ENCODE measurements at regions not wholly inside any gene's neighbourhood (a gene's known extent, or its start where the extent isn't known, plus 50 kb on each side); places are given as distances from the start of the nearest gene placed in this dataset.

DNA sequence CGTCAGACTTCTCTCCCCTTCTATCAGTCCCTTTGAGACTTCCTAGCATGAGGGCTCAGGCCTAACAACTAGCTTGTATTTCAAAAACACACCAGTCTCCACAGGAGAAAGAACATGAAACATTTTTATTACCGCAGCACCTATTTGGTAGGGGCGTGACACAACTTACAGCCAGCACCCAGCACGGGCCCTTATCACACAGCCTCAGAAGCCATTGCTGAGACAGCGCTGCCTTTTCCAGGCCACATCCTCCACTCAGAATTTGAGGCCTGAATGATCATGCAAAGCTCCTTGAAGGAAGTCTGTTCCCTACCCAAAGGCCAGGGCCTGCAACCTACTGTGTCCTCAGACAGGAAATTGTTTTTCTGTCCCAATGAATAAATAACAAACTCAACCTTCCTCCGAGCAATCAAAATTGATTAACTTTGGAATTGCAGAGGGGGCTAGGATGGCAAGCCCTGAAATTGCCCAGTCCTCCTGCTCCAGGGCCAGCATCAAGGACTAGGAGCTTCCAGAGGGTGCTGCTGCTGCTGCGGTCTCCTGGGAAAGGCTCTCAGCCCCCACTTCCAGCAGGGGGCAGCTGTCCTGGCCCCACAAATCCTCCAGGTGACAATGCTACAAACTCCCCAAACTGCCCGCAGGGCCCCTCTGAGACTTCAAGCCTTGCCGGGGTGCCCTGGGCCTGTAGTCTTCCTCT is 94.3 kb upstream of the GALNT2 start:
- no peak for DNase-seq (ENCODE audit: low spot score in 2 of 2, unreplicated experiment in 2 of 2)
- peaks cover 7% of the 10 kb centered on the region for H3K4me1 Mint-ChIP-seq
- H3K27me3 Mint-ChIP-seq (ENCODE audit: low read depth), result peaks cover 5% of the 10 kb centered on the region
- no peaks in the 10 kb centered on the region for H3K36me3 Mint-ChIP-seq
- no peak for TF ChIP-seq CTCF (IDR thresholded peaks at IDR 0.05; ENCODE audit: unreplicated experiment)
- peaks cover 23% of the 10 kb centered on the region for H3K9me3 Mint-ChIP-seq
- H3K27ac Mint-ChIP-seq, result no peak overlapping the region
- H3K4me3 Mint-ChIP-seq, result no peak overlapping the region

DNA sequence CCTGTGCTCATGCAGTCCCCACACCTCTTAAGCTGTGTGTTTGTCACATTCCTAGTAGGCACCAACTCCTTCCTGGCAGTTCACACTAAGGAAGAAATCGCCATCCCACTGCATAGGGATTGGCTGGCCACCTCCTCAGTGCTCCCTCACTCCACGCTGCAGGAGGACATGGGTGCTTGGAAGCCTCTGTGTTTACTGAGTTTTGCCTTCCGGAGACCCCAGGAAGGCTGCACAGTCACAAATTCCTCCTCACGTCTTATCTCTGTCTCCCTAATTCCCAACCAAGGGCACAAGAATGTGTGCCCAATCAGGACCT is 93.8 kb upstream of the GALNT2 start:
- H3K27ac Mint-ChIP-seq, result no peak overlapping the region
- no peaks in the 10 kb centered on the region for H3K36me3 Mint-ChIP-seq
- H3K27me3 Mint-ChIP-seq (ENCODE audit: low read depth), result peaks cover 5% of the 10 kb centered on the region
- peaks cover 23% of the 10 kb centered on the region for H3K9me3 Mint-ChIP-seq
- H3K4me3 Mint-ChIP-seq, result no peak overlapping the region
- TF ChIP-seq CTCF (IDR thresholded peaks at IDR 0.05; ENCODE audit: unreplicated experiment), result no peak
- peaks cover 7% of the 10 kb centered on the region for H3K4me1 Mint-ChIP-seq
- no peak for DNase-seq (ENCODE audit: low spot score in 2 of 2, unreplicated experiment in 2 of 2)

DNA sequence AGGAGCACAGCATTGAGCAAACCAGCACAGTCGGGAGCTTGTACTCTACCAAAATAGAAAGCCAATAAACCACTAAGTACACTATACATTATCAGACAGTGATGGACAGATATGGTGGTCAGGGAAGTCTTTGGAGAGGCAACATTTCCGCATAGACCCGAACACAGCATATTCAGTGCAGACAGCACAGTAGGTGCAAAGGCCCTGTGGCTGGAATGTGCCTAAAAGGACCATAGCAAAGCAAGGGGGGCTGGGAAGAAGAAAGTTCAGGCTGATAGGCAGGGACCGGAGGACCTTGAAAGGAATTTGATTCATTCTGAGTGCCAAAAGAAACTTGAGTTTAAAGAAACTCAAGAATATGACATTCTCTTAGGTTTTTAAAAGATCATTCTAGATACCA is 92.0 kb upstream of the GALNT2 start:
- no peak for DNase-seq (ENCODE audit: low spot score in 2 of 2, unreplicated experiment in 2 of 2)
- Mint-ChIP-seq H3K27me3 (ENCODE audit: low read depth) (peaks cover 12% of the 10 kb centered on the region), H3K4me1 (peaks cover 7% of the 10 kb centered on the region), H3K36me3 (no peaks in the 10 kb centered on the region), H3K4me3 (no peak overlapping the region), H3K27ac (no peak overlapping the region), H3K9me3 (peaks cover 31% of the 10 kb centered on the region)
- TF ChIP-seq CTCF (IDR thresholded peaks at IDR 0.05; ENCODE audit: unreplicated experiment), result no peak

DNA sequence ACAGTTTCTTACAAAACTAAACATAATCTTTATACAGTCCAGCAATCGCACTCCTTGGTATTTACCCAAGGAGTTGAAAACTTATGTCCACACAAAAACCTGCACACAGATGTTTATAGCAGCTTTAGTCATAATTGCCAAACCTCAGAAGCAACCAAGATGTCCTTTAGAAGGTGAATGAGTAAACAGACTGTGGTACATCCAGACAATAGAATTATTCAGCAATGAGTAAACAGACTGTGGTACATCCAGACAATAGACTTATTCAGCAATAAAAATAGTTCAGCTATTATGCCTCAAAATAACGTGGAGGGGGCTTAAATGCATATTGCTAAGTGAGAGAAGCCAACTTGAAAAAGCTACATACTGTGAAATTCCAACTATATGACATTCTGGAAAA is 87.0 kb upstream of the GALNT2 start:
- H3K36me3 Mint-ChIP-seq, result no peaks in the 10 kb centered on the region
- H3K27me3 Mint-ChIP-seq (ENCODE audit: low read depth), result peaks cover 24% of the 10 kb centered on the region
- no peak for DNase-seq (ENCODE audit: low spot score in 2 of 2, unreplicated experiment in 2 of 2)
- H3K27ac Mint-ChIP-seq, result no peak overlapping the region
- no peak for TF ChIP-seq CTCF (IDR thresholded peaks at IDR 0.05; ENCODE audit: unreplicated experiment)
- H3K4me1 Mint-ChIP-seq, result no peaks in the 10 kb centered on the region
- H3K9me3 Mint-ChIP-seq, result peaks cover 29% of the 10 kb centered on the region
- H3K4me3 Mint-ChIP-seq, result no peak overlapping the region

- no peak for DNase-seq (ENCODE audit: low spot score in 2 of 2, unreplicated experiment in 2 of 2)
- Mint-ChIP-seq H3K4me1 (no peaks in the 10 kb centered on the region), H3K36me3 (no peaks in the 10 kb centered on the region), H3K9me3 (peaks cover 16% of the 10 kb centered on the region), H3K27ac (no peak overlapping the region), H3K4me3 (no peak overlapping the region), H3K27me3 (ENCODE audit: low read depth) (peaks cover 24% of the 10 kb centered on the region)
- no peak for TF ChIP-seq CTCF (IDR thresholded peaks at IDR 0.05; ENCODE audit: unreplicated experiment)
Observed at GRCh38 chr1:229981736-229982135, 85.3 kb upstream of the GALNT2 start.

Measured in mesothelial cell of epicardium (in vitro differentiated cells).